ENCODE measurements at regions not wholly inside any gene's neighbourhood (a gene's known extent, or its start where the extent isn't known, plus 50 kb on each side); places are given as distances from the start of the nearest gene placed in this dataset.
"Not testable (repeated sequence)": the region's sequence is repeated elsewhere in the genome, so short reads cannot be mapped to it uniquely, and the experiment has no call there.

GRCh38 chr5:155807884-155808576 lies 518.9 kb upstream of the SGCD start:
- POLR2A ChIA-PET: no interaction called here
- CTCF ChIA-PET: no interaction called here
- no peaks in the 10 kb centered on the region for H3K4me1 Mint-ChIP-seq (ENCODE audit: low read depth)

DNA sequence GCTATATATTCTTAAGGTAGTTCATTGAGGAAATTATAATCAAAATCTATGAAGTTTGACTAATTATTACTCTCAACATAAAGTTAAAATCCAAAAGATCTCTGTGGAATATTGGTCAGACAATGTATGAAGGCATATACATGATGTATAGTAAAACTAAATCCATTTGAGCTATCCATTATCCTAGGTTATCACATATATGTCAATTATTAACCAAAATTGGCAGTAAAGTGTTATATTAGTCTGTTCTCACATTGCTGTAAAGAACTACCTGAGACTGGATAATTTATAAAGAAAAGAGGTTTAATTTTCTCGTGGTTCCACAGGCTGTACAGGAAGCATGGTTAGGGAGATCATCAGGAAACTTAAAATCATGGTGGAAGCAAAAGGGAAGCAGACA lies 511.7 kb upstream of the SGCD start:
- Mint-ChIP-seq H3K4me1 (ENCODE audit: low read depth) (no peaks in the 10 kb centered on the region), H3K27ac (no peak overlapping the region), H3K9me3 (no peaks in the 10 kb centered on the region), H3K4me3 (no peak overlapping the region), H3K27me3 (peaks cover 9% of the 10 kb centered on the region), H3K36me3 (ENCODE audit: low read depth) (no peaks in the 10 kb centered on the region)
- intact Hi-C loops (cut with micrococcal nuclease): no loop called here
- ATAC-seq (no peak), DNase-seq (no peak)
- TF ChIP-seq, protein P1, sequence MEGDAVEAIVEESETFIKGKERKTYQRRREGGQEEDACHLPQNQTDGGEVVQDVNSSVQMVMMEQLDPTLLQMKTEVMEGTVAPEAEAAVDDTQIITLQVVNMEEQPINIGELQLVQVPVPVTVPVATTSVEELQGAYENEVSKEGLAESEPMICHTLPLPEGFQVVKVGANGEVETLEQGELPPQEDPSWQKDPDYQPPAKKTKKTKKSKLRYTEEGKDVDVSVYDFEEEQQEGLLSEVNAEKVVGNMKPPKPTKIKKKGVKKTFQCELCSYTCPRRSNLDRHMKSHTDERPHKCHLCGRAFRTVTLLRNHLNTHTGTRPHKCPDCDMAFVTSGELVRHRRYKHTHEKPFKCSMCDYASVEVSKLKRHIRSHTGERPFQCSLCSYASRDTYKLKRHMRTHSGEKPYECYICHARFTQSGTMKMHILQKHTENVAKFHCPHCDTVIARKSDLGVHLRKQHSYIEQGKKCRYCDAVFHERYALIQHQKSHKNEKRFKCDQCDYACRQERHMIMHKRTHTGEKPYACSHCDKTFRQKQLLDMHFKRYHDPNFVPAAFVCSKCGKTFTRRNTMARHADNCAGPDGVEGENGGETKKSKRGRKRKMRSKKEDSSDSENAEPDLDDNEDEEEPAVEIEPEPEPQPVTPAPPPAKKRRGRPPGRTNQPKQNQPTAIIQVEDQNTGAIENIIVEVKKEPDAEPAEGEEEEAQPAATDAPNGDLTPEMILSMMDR (IDR thresholded peaks at IDR 0.05): no peak
- ChIA-PET CTCF (no interaction called here), POLR2A (no interaction called here)

More at GRCh38 chr5:155807884-155808576, 518.9 kb upstream of the SGCD start:
- Mint-ChIP-seq H3K27ac (no peak overlapping the region), H3K27me3 (peaks cover 1% of the 10 kb centered on the region), H3K9me3 (no peaks in the 10 kb centered on the region), H3K36me3 (ENCODE audit: low read depth) (no peaks in the 10 kb centered on the region), H3K4me3 (no peak overlapping the region)
- intact Hi-C loops (cut with micrococcal nuclease): no loop called here
- no peak for DNase-seq
- TF ChIP-seq, protein P1 (IDR thresholded peaks at IDR 0.05): no peak
- ATAC-seq: no peak

DNA sequence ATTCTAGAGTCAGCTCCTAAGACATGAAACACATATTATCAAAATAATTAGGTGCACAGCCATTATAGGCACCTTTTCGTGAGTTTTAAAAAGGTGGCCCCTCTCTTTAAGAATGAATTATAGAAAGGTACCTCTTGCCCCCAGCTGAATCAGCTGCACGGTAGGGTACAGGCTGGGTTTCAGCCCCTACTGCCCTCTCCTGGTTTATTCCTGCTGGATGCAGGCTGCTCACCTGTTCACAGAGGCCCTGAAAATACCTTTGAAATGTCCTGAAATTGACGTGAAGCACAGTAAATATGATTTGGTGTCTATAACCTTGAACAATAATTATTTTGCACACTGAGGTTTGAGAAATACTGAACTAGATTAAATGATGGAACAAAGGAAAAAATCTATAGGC lies 504.8 kb upstream of the SGCD start:
- TF ChIP-seq, protein P1 (IDR thresholded peaks at IDR 0.05): no peak
- ATAC-seq (no peak), DNase-seq (no peak)
- Mint-ChIP-seq H3K36me3 (ENCODE audit: low read depth) (no peaks in the 10 kb centered on the region), H3K27ac (no peak overlapping the region), H3K9me3 (no peaks in the 10 kb centered on the region), H3K4me1 (ENCODE audit: low read depth) (no peaks in the 10 kb centered on the region), H3K27me3 (peaks cover 7% of the 10 kb centered on the region), H3K4me3 (no peak overlapping the region)
- POLR2A ChIA-PET: no interaction called here
- intact Hi-C loops (cut with micrococcal nuclease): no loop called here
- CTCF ChIA-PET: no interaction called here

DNA sequence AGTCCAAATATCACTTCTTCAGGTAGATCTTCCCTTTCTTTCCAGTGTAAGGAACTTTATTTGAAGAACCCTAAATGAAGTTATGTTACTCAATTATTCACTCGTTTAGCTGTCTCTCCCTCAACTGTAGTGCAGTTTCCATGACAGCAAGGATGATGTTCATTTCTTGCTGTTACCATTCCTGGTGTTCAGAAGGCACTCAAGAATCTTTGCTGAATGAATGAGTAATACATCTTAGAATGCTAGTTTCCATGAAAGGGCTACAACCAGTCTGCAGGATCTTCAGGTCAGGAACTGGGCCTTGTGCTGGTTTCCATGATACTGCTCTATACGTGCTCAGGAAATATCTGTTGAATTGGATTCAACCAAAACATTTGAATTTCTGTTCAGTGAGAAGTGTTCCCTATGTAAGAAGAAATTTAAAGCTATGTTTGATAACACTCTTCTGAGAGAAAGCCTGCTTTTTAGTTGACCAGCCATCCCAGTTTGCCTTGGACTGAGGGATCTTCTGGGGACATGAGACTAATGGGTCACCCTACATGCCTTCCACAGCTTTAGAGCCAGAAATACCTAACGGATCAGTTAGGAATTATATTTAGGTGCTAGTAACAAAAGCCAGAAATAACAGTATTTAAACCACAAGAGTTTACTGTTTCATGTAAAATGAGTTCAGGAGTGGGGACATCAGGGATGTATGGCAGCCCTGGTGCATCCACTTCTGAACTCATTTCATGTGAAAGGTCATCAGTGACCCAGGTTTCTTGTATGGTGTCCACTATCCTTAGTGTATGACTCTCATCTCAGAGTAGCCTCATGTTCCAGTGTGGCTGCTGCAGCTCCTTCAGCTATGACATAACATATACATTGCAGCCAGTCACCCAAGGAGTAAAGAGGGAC lies 500.1 kb upstream of the SGCD start:
- peaks cover 4% of the 10 kb centered on the region for H3K4me1 Mint-ChIP-seq (ENCODE audit: low read depth)
- POLR2A ChIA-PET: no interaction called here
- intact Hi-C loops (cut with micrococcal nuclease): no loop called here
- no peak overlapping the region for H3K27ac Mint-ChIP-seq
- H3K4me3 Mint-ChIP-seq: no peak overlapping the region
- H3K36me3 Mint-ChIP-seq (ENCODE audit: low read depth): no peaks in the 10 kb centered on the region
- CTCF ChIA-PET: no interaction called here
- H3K27me3 Mint-ChIP-seq: peaks cover 2% of the 10 kb centered on the region
- DNase-seq (no peak), ATAC-seq (no peak)
- no peaks in the 10 kb centered on the region for H3K9me3 Mint-ChIP-seq
- TF ChIP-seq, protein P1 (IDR thresholded peaks at IDR 0.05): no peak

DNA sequence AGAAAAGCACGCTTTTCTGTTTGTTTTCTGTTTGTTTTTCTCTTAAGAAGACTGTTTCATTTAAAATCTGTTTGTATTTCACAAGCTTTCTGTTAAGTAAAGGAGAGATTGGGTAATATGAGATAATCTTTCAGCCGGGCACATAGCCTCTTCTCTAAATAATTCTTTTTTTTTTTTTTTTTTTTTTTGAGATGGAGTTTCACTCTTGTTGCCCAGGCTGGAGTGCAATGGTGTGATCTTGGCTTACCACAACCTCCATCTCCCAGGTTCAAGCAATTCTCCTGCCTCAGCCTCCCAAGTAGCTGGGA lies 499.5 kb upstream of the SGCD start:
- ATAC-seq; H3K4me3 Mint-ChIP-seq; intact Hi-C loops (cut with micrococcal nuclease); H3K36me3 Mint-ChIP-seq (ENCODE audit: low read depth); CTCF ChIA-PET; POLR2A ChIA-PET; DNase-seq; H3K9me3 Mint-ChIP-seq; H3K27me3 Mint-ChIP-seq; H3K4me1 Mint-ChIP-seq (ENCODE audit: low read depth); H3K27ac Mint-ChIP-seq: not testable (repeated sequence)

Data from activated CD8-positive, alpha-beta T cell treated with anti-CD3 and anti-CD28 coated beads for 36 hours (primary cell).